HG02610 (cell line): ENCODE measurements at regions not wholly inside any gene's neighbourhood (a gene's known extent, or its start where the extent isn't known, plus 50 kb on each side); places are given as distances from the start of the nearest gene placed in this dataset.

Experiments used
- ATAC-seq: cut with Tn5 transposase; IDR thresholded peaks from one replicate; pipeline ENCODE4 v1.9.1; 2021; ENCODE audit warnings: mild to moderate bottlenecking, moderate library complexity; ENCODE audit not compliant: unreplicated experiment

DNA sequence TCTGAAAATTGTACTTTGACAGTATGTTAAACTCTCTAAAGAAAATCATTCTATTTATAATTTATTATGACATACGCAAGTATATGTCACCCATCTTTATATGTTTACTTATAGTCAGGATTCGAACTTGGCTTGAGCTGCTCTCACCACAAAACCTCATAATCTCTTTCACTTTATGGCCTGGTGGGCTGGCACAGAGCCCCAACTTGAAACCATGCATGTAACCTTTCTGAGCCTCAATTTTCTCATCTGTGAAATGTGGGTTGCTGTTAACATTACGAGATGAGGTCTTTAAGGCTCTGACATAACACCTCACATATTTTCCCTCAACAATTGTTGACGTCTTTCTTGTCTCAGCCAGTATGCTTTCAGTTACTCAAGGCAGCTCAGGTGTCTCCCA lies 69.4 kb upstream of the PFN2 start:
- no peak for ATAC-seq

DNA sequence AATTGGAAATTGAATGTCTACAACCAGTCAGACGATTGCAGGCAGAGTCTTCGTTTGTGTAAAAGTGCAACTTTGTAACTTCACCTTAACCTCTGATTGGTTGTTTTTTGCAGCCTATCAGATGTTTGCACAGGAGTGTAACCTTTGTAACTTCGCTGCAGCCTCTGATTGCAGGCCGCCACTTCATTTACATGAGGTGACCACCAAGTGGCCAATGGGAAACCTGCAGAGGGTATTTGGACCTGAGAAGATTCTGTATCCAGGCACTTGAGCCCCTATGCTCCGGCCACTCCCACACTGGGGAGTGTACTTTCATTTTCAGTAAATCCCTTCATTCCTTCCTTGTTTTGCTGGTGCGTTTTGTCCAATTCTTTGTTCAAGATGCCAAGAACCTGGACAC lies 68.1 kb upstream of the PFN2 start:
- no peak for ATAC-seq

DNA sequence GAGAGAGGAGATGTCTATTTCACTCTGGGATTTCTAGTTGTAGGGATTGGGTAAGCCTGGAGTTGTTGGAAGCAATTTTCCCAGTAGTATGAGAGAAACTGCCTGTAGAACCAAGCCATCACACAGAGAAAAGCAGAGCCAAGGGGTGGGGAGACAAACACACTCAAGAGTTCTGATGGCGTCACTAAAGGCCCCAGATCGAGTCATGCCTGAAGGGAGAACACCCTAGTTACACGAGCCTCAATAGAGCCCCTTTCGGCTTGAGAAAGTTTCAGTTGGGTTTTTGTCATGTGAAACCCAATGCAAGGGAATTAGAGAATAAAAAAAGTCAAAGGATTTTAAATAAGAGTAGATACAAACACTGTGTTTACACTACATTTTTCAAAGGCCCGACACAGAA lies 66.1 kb upstream of the PFN2 start:
- ATAC-seq = no peak

DNA sequence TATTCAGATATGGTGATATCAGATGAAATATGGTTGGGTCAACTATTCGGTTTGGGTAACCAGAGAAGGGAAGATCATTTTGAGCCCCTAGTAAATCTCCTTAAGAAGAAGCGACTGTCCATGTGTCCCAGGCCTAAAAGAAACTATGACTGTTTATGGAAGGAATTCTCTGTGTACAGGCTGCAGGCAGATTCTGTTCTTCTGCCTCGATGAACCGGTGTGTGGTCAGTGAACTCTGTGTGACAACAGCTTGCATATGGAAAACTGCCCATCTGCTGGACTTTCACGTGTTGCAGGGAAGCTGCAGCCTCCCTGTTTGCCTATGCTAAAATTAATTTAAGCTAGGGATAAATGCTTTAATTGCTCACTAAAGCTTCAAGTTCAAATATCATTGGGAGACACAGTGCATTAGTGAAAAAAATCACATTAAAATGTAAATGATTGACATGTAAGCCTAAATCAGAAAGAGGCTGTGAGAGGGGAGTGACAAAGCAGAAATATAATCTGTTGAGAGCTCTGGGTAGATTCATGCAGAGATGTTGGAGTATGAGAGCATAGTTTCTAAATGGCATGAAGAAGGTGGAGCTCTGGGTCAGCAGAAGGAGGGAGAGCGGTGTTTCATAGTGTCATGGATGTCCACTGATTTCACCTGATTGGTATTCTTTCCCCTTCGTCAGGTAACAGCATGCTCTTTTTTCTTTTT lies 65.4 kb upstream of the PFN2 start:
- no peak for ATAC-seq

DNA sequence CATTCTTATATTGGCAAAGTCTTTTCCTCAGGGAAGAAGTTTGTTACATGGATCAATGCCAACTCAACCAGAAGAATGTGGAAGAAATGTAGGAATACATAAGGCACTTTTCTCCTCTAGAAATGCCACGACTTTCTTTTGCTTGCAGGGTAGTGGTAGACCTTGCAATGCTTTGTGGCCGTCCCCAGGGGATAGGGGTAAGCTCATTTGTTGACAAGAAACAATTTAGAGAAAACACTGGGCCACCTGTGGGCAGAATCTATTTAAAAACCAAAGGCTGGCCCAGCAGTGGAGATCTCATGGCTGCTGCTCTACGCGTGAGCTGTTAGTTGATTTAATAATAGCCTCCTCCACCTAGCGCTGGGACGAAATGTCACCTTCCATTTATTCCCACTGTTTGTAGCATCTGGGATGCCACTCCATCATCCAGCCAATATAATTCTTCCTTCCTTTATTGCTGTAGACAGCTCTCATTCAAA lies 64.6 kb upstream of the PFN2 start:
- no peak for ATAC-seq

DNA sequence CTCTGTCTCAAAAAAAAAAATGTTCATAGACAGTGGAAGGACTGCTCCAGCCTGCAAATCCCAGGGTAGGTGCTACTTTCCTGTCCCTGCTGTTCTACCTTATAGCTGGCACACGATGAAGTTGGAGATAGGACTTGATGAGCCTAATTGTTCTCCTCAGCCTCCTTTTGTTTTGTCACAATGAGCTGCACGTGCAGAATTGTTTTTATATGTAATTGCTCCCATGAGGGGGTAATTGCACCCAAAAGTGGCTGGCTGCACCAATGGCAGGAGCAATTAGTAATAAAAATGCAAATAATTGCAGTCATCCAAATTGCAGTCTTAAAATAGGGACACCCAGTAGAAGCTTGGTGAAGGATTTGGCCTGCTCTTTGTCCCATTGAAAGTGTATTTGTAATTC lies 63.0 kb upstream of the PFN2 start:
- ATAC-seq = no peak

DNA sequence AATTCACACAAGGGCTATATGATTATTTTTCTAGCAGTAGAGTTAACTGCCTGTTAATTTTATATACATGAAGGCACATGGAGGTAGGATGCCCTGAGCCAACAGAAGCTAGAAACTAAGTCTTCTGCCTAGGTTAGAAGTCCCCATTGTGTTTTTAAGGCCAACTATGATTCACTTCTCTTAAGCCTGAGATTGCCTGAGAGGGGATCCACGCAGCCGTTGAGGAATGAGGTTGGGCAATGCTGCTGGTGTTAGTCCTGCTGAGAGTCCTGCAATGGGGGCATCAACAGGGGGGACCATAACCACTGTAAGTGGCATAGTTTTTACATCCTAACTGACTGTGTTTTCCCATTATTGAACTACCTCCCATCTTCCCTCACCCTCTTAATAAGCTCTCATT lies 60.1 kb upstream of the PFN2 start:
- ATAC-seq = no peak

DNA sequence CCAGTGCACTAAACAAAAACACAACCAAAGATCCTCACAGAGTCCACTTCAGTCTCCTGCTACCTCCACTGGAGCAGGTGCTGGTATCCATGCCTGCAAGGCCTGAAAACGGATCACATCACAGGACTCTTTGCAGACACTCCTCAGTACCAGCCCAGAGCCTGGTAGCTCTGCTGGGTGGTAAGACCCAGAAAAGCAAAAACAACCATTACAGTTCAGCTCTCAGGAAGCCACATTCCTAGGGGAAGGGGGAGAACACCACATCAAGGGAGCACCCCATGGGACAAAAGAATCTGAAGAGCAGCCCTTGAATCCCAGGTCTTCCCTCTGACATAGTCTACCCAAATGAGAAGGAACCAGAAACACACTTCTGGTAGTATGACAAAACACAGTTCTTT lies 52.5 kb upstream of the PFN2 start:
- ATAC-seq = no peak

DNA sequence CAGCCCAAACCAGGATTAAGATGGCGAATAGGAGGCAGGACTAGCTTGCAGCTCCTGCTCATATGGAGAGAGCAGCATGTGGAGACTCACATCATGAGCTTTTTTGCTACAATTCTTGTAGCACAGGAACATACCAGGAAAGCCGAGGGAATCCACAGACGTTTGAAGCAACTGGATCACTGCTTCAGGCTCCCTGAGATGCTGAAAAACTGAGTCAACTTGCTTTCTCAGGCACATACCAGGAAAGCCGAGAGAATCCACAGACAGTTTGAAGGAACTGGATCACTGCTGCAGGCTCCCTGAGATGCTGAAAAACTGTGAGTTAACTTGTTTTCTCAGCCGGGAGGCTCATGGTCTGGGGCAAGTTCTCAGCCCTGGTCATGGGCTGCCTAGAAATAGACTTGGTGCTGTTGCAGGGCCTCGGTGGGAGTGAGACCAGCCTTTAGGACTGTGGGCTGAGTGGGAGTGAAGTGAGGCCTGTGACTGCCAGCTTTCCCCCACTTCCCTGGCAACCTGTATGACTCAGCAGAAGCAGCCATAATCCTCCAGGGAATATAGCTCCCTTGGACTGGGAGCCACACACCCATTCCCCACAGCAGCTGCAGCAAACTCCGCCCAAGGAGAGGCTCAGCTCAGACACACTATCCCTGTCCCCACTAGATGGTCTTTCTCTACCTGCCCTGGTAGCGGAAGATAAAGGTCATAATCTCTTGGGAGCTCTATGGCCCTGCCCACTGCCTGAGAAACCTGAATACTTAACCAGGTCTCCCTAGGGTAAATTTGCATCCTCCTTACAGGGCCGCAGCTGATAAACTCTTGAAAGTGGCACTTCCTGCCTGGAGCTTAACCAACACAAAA lies 51.9 kb upstream of the PFN2 start:
- ATAC-seq = no peak

DNA sequence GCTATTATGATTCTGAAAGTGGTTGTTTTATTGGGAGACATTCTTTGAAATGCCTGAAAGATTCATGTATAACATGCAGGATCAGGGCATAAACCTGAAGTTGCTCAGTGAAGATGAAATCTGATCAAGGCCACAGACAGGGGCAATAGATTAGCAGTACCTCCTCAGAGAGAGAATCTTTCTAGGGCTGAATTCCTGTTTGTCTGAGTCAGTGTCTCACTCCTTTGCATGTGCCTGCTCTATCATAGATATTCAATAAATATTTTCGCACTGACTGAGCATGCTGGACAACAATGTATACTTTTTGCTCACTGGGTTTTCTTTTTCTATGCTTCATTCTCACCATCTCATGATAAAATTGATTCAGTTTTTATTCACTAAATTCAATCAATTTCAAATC lies 49.8 kb upstream of the PFN2 start:
- no peak for ATAC-seq
